Small intestine (tissue), 7 donors: ENCODE measurements at regions not wholly inside any gene's neighbourhood (a gene's known extent, or its start where the extent isn't known, plus 50 kb on each side); places are given as distances from the start of the nearest gene placed in this dataset.
A peak's percentile ranks its signal among the peaks of the same experiment; 100 is the strongest.

Source experiments
- DNase-seq, 2 donors: peaks; one replicate each; pipeline versions ENCODE4 v3.0.0 to v3.0.0-alpha.2; 2013
- FAIRE-seq: peaks from 2 replicates; lab custom pipeline; 2012; peaks lifted over from hg19 to GRCh38; lab: Jason Lieb, UNC
- H3K27ac ChIP-seq, 3 donors: one replicate each; pipeline ENCODE4 v1.5.1; 2013; ENCODE audit warnings: low read length in 2 of 3, mild to moderate bottlenecking in 2 of 3, control low read depth in 1 of 3, inconsistent platforms in 1 of 3, low read depth in 1 of 3, moderate library complexity in 1 of 3
- H3K27me3 ChIP-seq, 3 donors: one replicate each; pipeline ENCODE4 v1.6.1; 2013; ENCODE audit warnings: low read length in 3 of 3, inconsistent platforms in 1 of 3; ENCODE audit not compliant: control insufficient read depth in 3 of 3, insufficient read depth in 3 of 3
- H3K36me3 ChIP-seq, 3 donors: one replicate each; pipeline ENCODE4 v1.6.1; 2013; ENCODE audit warnings: low read length in 3 of 3, inconsistent platforms in 1 of 3, low read depth in 1 of 3, mild to moderate bottlenecking in 1 of 3, moderate library complexity in 1 of 3; ENCODE audit not compliant: control insufficient read depth in 3 of 3, insufficient read depth in 2 of 3
- H3K4me1 ChIP-seq, 3 donors: one replicate each; pipeline ENCODE4 v1.6.1; 2013; ENCODE audit warnings: low read length in 2 of 3, inconsistent platforms in 1 of 3, low read depth in 1 of 3, mild to moderate bottlenecking in 1 of 3, moderate library complexity in 1 of 3; ENCODE audit not compliant: control insufficient read depth in 3 of 3, insufficient read depth in 2 of 3
- H3K4me3 ChIP-seq, 3 donors: one replicate each; pipeline ENCODE4 v1.5.1; 2013; ENCODE audit warnings: low read length in 3 of 3, control low read depth in 1 of 3, inconsistent platforms in 1 of 3, low read depth in 1 of 3, mild to moderate bottlenecking in 1 of 3, moderate library complexity in 1 of 3
- H3K9me3 ChIP-seq, 2 donors: one replicate each; pipeline ENCODE4 v1.6.1; 2013; ENCODE audit warnings: low read depth in 1 of 2, low read length in 1 of 2; ENCODE audit not compliant: control insufficient read depth in 2 of 2, insufficient read depth in 1 of 2
- WGBS, 3 donors: extraction: QIAGEN DNeasy Blood & Tissue Kit; methylation state at CpG; one replicate each; pipeline ENCODE4 v1.1.7; 2013; 5-methylcytosine and 5-hydroxymethylcytosine counted together
- donor health status: healthy with polysubstance abuse.
- donor health status: control.
- donor health status: control.
- donor health status: Bipolar disorder and iron deficiency.
- donor health status: healthy.

DNA sequence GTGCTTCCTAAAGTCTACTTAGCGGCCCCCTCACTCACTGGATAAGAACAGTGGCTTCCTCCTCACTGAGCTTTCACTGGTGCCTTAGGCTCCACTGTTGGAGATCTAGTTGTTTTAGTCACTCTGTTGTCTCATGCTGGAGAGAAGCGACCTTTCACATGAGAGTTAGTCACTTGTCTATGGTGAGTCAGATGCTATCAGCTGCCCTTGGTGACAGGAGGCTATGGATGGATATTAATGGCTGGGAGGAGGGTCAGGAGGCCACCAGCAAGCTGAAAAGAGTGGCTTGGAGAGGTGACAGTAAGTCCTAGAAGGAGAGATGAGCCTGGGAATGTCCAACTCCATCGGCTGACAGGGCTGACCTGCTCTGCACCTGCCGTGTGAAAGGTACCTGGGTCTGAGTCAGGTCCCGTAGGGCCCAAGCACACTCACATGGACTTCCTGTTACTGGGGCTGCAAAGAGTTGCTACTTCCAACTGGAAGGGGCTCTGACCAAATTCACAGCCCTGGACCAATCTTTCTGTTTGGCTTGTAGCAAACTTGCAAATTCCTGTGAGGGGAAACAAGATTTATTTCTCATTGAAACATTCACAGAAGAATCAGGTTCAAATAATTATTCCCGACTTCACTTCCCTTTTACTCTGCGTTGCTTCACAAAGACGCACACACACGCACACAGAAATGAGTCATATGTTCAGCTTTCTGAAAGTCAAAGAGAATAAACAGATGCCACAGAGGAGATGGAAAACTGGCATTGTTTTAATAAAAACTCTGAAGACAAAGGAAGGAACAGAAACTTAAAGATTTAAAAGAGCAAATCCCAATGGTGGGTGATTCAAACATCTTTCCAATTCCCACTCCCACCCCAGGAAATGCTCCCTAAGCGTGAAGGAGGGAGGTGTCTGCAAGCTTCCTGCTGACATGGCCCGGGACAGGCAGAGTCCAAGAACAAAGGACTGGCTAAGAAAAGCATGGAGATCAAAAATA is 203.5 kb upstream of the TWIST2 start:
- Histone ChIP-seq H3K4me3 (no peak overlapping the region), H3K4me1 (no peaks in the 10 kb centered on the region), H3K27me3 (no peaks in the 10 kb centered on the region), H3K9me3 (no peaks in the 10 kb centered on the region), H3K27ac (peak overlapping the region in 1 of 3 donors; percentile 74), H3K36me3 (no peaks in the 10 kb centered on the region)
- WGBS, 3 donors = 49 to 71% (median 60%) methylated on average over 11 of the region's 11 CpGs
- DNase-seq (no peak), FAIRE-seq (no peak)

GRCh38 chr2:238645095-238645494 is 202.8 kb upstream of the TWIST2 start:
- Histone ChIP-seq H3K27me3 (no peaks in the 10 kb centered on the region), H3K36me3 (no peaks in the 10 kb centered on the region), H3K4me3 (no peak overlapping the region), H3K27ac (peak overlapping the region in 1 of 3 donors; percentile 68), H3K9me3 (no peaks in the 10 kb centered on the region), H3K4me1 (no peaks in the 10 kb centered on the region)
- FAIRE-seq = no peak
- no peak for DNase-seq
- WGBS, 3 donors = 82 to 91% (median 90%) methylated on average over 6 of the region's 6 CpGs

DNA sequence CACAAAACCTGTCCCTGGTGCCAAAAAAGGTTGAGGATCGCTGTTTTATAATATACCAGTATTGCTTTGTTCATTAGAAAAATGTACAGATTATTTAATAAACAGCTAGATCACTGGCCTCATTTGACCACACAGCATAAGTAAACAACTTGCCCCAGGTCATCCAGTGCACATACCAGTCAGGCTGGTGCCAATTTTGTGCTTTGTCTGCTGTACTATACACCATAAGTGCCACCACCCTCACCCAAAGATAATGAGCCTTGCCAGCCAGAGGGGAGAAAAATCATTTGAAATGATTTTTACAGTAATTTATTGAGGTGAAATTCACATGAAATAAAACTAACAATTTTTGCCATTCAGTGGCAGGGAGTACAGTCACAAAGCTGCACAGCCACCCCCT is 202.2 kb upstream of the TWIST2 start:
- Histone ChIP-seq H3K9me3 (no peaks in the 10 kb centered on the region), H3K27ac (no peak overlapping the region), H3K4me1 (no peaks in the 10 kb centered on the region), H3K36me3 (no peaks in the 10 kb centered on the region), H3K27me3 (no peaks in the 10 kb centered on the region), H3K4me3 (no peak overlapping the region)
- WGBS, 3 donors = 65 to 76% (median 68%) methylated on average over 1 of the region's 1 CpG
- no peak for FAIRE-seq
- no peak for DNase-seq

DNA sequence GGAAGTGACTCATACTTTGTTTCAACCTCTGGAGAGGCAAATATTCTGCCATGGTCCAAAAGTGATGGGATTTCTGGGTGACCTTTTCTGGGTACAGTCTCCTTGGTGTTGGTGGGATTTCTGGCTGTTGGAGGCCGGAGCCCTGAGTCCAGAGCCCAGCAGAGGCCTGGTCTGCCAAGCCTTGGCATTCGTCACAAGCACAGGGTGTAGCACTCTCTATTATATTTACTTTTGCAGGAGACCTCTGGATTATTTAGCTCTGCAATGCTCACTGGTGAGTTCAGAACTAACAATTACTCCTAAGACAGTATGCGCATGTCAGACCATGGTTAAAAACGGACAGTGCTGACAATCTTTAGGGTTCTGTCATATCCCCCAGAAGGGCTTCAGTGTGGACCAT is 201.6 kb upstream of the TWIST2 start:
- DNase-seq = no peak
- H3K4me1 ChIP-seq = no peaks in the 10 kb centered on the region
- no peak for FAIRE-seq
- WGBS, 3 donors = 72 to 79% (median 79%) methylated on average over 4 of the region's 4 CpGs
- no peaks in the 10 kb centered on the region for H3K9me3 ChIP-seq
- H3K27me3 ChIP-seq = no peaks in the 10 kb centered on the region
- no peaks in the 10 kb centered on the region for H3K36me3 ChIP-seq
- no peak overlapping the region for H3K4me3 ChIP-seq
- no peak overlapping the region for H3K27ac ChIP-seq

DNA sequence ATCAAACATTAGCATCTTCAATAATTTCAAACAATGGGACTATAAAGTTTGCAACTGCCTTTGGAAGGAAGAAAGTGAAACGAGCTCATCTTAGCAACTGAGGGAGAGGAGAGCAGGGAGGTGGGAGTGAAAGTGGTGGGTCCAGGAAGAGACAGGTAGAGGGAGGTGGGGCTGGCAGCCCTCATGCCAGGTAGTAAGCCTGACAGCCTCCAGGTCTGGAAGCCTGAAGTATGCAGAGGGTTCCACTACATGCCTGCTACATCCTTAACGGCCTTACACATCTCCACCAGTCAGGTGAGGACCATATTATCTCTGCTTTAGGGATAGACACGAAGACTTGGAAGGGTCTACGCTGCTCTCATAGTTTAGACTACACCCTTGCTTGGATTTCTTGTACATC is 201.1 kb upstream of the TWIST2 start:
- Histone ChIP-seq H3K27ac (no peak overlapping the region), H3K27me3 (no peaks in the 10 kb centered on the region), H3K4me1 (no peaks in the 10 kb centered on the region), H3K9me3 (peaks cover 0 to 1% of the 10 kb centered on the region in 2 donors), H3K4me3 (no peak overlapping the region), H3K36me3 (no peaks in the 10 kb centered on the region)
- FAIRE-seq = no peak
- WGBS, 3 donors = 56 to 78% (median 66%) methylated on average over 4 of the region's 4 CpGs
- no peak for DNase-seq

GRCh38 chr2:238649123-238649522 is 198.8 kb upstream of the TWIST2 start:
- no peaks in the 10 kb centered on the region for H3K27me3 ChIP-seq
- no peak for FAIRE-seq
- no peak overlapping the region for H3K4me3 ChIP-seq
- H3K36me3 ChIP-seq = no peaks in the 10 kb centered on the region
- peaks cover 0 to 4% of the 10 kb centered on the region in 2 donors for H3K9me3 ChIP-seq
- H3K4me1 ChIP-seq = no peaks in the 10 kb centered on the region
- DNase-seq = no peak
- WGBS, 3 donors = 83 to 91% (median 91%) methylated on average over 7 of the region's 7 CpGs
- no peak overlapping the region for H3K27ac ChIP-seq

DNA sequence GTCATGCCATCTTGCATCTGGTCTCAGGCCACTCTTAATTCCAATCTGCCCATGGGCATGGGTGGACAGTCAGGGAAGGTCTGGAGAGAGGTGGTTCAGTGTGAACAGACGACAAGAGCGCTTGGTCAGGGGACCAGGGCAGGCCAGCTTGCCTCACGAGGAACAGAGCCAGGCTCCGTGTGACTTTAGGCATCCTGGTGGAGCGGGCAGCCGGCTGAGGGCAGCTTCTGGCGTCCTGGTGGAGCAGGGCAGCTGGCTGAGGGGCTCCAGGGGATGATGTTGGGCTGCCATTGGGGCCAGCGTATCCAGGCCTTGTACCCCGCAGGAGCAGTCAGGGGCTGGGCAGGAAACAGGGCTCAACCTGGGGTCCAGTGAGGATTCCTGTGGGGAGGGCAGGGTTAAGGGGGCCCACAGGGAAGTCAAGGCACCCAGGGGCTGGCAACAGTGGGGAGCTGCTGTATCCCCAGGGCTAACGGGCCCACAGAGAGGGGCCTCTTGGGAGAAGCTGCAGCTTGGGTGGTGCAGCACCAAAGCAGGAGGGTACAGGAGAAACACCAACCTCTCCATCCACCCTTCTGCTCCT is 197.9 kb upstream of the TWIST2 start:
- Histone ChIP-seq H3K9me3 (peaks cover 0 to 4% of the 10 kb centered on the region in 2 donors), H3K27ac (no peak overlapping the region), H3K36me3 (no peaks in the 10 kb centered on the region)

DNA sequence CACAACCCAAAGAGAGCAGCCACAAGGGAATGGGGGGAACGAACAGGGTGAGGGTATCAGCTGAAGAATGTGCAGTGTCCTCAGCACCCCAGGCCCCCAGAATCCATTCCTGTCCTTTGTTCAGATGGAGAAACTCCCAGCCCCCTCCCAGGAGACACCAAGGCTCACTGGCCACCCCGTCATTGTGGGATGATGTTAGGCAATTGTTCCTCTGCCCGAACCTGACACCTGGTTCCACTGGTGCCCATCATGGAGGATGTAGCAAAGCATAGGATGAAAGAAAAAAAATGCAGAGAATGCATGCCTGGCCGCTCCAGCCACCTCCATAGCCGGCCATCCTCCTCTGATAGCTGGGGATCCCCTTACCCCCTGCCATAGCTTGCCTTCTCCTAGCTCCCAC is 197.3 kb upstream of the TWIST2 start:
- Histone ChIP-seq H3K9me3 (peaks cover 0 to 4% of the 10 kb centered on the region in 2 donors), H3K4me3 (no peak overlapping the region), H3K4me1 (no peaks in the 10 kb centered on the region), H3K36me3 (no peaks in the 10 kb centered on the region), H3K27ac (no peak overlapping the region), H3K27me3 (no peaks in the 10 kb centered on the region)
- 68 to 88% (median 70%) methylated on average over 4 to 5 of the region's 5 CpGs for WGBS, 3 donors
- FAIRE-seq (no peak), DNase-seq (no peak)

More for the DNA sequence above, 197.9 kb upstream of the TWIST2 start:
- H3K4me3 ChIP-seq = no peak overlapping the region
- 88 to 92% (median 90%) methylated on average over 10 of the region's 10 CpGs for WGBS, 3 donors
- DNase-seq (no peak), FAIRE-seq (no peak)
- no peaks in the 10 kb centered on the region for H3K4me1 ChIP-seq
- no peaks in the 10 kb centered on the region for H3K27me3 ChIP-seq
